ENCODE measurements at regions not wholly inside any gene's neighbourhood (a gene's known extent, or its start where the extent isn't known, plus 50 kb on each side); places are given as distances from the start of the nearest gene placed in this dataset.
A peak's percentile ranks its signal among the peaks of the same experiment; 100 is the strongest.

- ChIA-PET CTCF (no interaction called here), POLR2A (no interaction called here)
- TF ChIP-seq CTCF (IDR thresholded peaks at IDR 0.05; ENCODE audit: control extremely low read depth, extremely low read depth, low read depth, missing control alignments): no peak
- no peak for DNase-seq (ENCODE audit: extremely low spot score)
Measured at GRCh38 chr9:1794547-1795270, 220.4 kb upstream of the SMARCA2 start.

GRCh38 chr9:1804128-1804865 is 210.8 kb upstream of the SMARCA2 start:
- TF ChIP-seq CTCF (IDR thresholded peaks at IDR 0.05; ENCODE audit: control extremely low read depth, extremely low read depth, low read depth, missing control alignments): no peak
- ChIA-PET CTCF (interaction anchor here (1.0 kb wide), 1 partner anchor 15 kb away, joined by 3 read pairs; no protein-coding TSS in a partner anchor), POLR2A (no interaction called here)
- no peak for DNase-seq (ENCODE audit: extremely low spot score)

GRCh38 chr9:1829719-1830118 is 185.4 kb upstream of the SMARCA2 start:
- POLR2A ChIA-PET: no interaction called here
- TF ChIP-seq CTCF (IDR thresholded peaks at IDR 0.05; ENCODE audit: control extremely low read depth, extremely low read depth, low read depth, missing control alignments): no peak
- no peak for DNase-seq (ENCODE audit: extremely low spot score)
- CTCF ChIA-PET: interaction anchor here (1.2 to 8.2 kb wide), 3 partner anchors 8 to 86 kb away, joined by 3 to 46 read pairs (median 4); no protein-coding TSS in a partner anchor

- ChIA-PET CTCF (interaction anchor here (7.4 kb wide), 1 partner anchor 16 kb away, joined by 76 read pairs; no protein-coding TSS in a partner anchor), POLR2A (no interaction called here)
- no peak for DNase-seq (ENCODE audit: extremely low spot score)
- no peak for TF ChIP-seq CTCF (IDR thresholded peaks at IDR 0.05; ENCODE audit: control extremely low read depth, extremely low read depth, low read depth, missing control alignments)
Measured at GRCh38 chr9:1832960-1833359, 182.2 kb upstream of the SMARCA2 start.

- TF ChIP-seq CTCF (IDR thresholded peaks at IDR 0.05; ENCODE audit: control extremely low read depth, extremely low read depth, low read depth, missing control alignments): peak; percentile 48
- DNase-seq (ENCODE audit: extremely low spot score): peak; percentile 51
- ChIA-PET CTCF (interaction anchor here (0.7 to 7.4 kb wide), 25 partner anchors 11 to 380 kb away, joined by 3 to 76 read pairs (median 4); no protein-coding TSS in a partner anchor), POLR2A (no interaction called here)
Measured at GRCh38 chr9:1837453-1838084, 177.6 kb upstream of the SMARCA2 start.

GRCh38 chr9:1839909-1840308 is 175.2 kb upstream of the SMARCA2 start:
- ChIA-PET POLR2A (no interaction called here), CTCF (interaction anchor here (1.1 to 7.4 kb wide), 8 partner anchors 9 to 131 kb away, joined by 3 to 76 read pairs (median 14); no protein-coding TSS in a partner anchor)
- no peak for DNase-seq (ENCODE audit: extremely low spot score)
- TF ChIP-seq CTCF (IDR thresholded peaks at IDR 0.05; ENCODE audit: control extremely low read depth, extremely low read depth, low read depth, missing control alignments): no peak

Measured in GM10248 (cell line).